Natural killer cell treated with Interleukin-12 subunit alpha and Interleukin-12 subunit beta and Interleukin-15 and Interleukin-18, amount 100 ng/mL, for 72 hours (primary cell): ENCODE measurements at regions not wholly inside any gene's neighbourhood (a gene's known extent, or its start where the extent isn't known, plus 50 kb on each side); places are given as distances from the start of the nearest gene placed in this dataset.

ENCODE experiments used
- ATAC-seq, 2 donors: fragments of 150-1000 bp; cut with Tn5 transposase in 1 of 2; sonication (Bioruptor Pico), chemical (Tn5 transposase) in 1 of 2; 2 replicates each; pipeline ENCODE4 v1.10.0; 2021
- DNase-seq: peaks from one replicate; pipeline ENCODE4 v3.0.0; 2022; ENCODE audit warnings: low spot score
- H3K27ac Mint-ChIP-seq, 2 donors: 1 replicate in 1 of 2; 2 replicates in 1 of 2; pipeline ENCODE4 v1.8.0; 2022; ENCODE audit warnings: mixed read lengths in 2 of 2, mild to moderate bottlenecking in 1 of 2, moderate library complexity in 1 of 2
- H3K27me3 Mint-ChIP-seq, 2 donors: 1 replicate in 1 of 2; 2 replicates in 1 of 2; pipeline ENCODE4 v1.8.0; 2022; ENCODE audit warnings: mixed read lengths in 2 of 2
- H3K36me3 Mint-ChIP-seq: one replicate; pipeline ENCODE4 v1.8.0; 2022; ENCODE audit warnings: mixed read lengths
- H3K4me1 Mint-ChIP-seq, 2 donors: 1 replicate in 1 of 2; 2 replicates in 1 of 2; pipeline ENCODE4 v1.8.0; 2022; ENCODE audit warnings: low read depth in 2 of 2, mixed read lengths in 2 of 2, mild to moderate bottlenecking in 1 of 2
- H3K4me3 Mint-ChIP-seq: one replicate; pipeline ENCODE4 v1.8.0; 2022; ENCODE audit warnings: mixed read lengths
- H3K9me3 Mint-ChIP-seq: 2 replicates; pipeline ENCODE4 v1.8.0; 2022; ENCODE audit warnings: mixed read lengths

DNA sequence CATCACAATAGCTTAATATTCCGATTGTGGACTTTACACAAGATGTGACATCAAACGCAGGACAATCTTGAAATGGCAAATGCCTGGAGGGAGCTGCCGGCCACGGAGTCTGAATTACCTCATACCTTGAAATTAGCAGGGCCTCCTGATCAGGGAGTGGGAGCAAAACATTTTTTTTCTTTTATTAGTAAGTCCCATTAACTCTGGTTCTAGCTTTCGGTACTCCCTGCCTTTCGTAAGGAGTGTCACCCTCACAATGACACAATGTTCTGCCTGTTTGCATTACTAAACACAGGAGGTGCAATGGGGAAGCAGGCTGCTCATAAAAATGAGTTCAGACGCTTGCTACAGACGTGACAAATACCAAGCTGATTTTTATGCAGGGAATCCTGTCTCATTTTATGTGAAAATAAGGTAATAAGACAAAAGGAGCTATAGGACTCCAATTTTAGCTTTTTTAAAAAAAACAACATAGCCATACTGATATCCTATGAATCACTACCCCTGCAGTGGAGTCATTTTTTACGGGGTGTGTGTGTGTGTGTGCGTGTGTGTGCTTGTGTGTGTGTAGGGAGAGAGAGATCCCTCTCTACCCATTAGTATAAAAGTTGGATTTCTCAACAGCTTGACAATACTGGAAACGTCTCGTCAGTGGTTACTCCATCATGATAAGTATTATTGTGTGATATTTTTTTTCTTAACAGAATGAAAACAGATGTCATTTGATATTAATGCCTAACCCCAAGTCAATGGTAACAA is 205.1 kb upstream of the RUNX1 start:
- Mint-ChIP-seq H3K27me3 (peaks cover 0 to 9% of the 10 kb centered on the region in 2 donors), H3K36me3 (peaks cover 11% of the 10 kb centered on the region), H3K4me3 (peak overlapping the region; percentile 24), H3K9me3 (peaks cover 5% of the 10 kb centered on the region), H3K4me1 (peaks cover 9 to 42% of the 10 kb centered on the region in 2 donors), H3K27ac (peak overlapping the region; percentile 9 to 63)
- no peak for DNase-seq
- no peak for ATAC-seq

GRCh38 chr21:35252831-35253230 is 203.7 kb upstream of the RUNX1 start:
- Mint-ChIP-seq H3K36me3 (peaks cover 18% of the 10 kb centered on the region), H3K4me1 (peaks cover 9 to 42% of the 10 kb centered on the region in 2 donors), H3K27ac (peak overlapping the region in 1 of 2 donors; percentile 9), H3K27me3 (peaks cover 4 to 11% of the 10 kb centered on the region in 2 donors), H3K9me3 (peaks cover 8% of the 10 kb centered on the region), H3K4me3 (peak overlapping the region; percentile 10)
- ATAC-seq (peak; percentile 86 to 93), DNase-seq (no peak)

- ATAC-seq (no peak), DNase-seq (no peak)
- Mint-ChIP-seq H3K27ac (no peak overlapping the region), H3K4me3 (no peak overlapping the region), H3K4me1 (peaks cover 4 to 21% of the 10 kb centered on the region in 2 donors), H3K9me3 (peaks cover 8% of the 10 kb centered on the region), H3K27me3 (peaks cover 13 to 15% of the 10 kb centered on the region in 2 donors), H3K36me3 (peaks cover 12% of the 10 kb centered on the region)
Measured at GRCh38 chr21:35249636-35250035, 200.5 kb upstream of the RUNX1 start.

DNA sequence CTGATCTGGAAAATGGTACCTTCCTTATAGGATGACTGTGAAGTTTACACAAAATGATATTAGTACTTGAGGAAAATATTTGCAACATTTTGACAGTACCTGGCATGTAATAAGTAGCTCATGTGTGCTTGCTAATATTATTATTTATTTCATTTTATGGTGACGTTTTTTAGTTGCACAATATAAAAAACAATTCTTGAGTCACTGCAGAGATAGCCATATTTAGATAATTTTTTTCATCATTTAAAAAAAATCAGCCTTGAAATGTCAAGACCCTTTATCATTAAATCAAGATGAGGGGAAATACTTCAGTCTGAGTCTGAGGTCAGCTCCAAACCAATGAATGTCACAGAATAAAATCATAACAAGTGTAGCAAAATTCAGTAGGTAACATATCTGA is 196.8 kb upstream of the RUNX1 start:
- Mint-ChIP-seq H3K9me3 (peaks cover 11% of the 10 kb centered on the region), H3K27ac (no peak overlapping the region), H3K4me1 (no peaks in the 10 kb centered on the region), H3K27me3 (peaks cover 19 to 22% of the 10 kb centered on the region in 2 donors), H3K36me3 (peaks cover 12% of the 10 kb centered on the region), H3K4me3 (no peak overlapping the region)
- no peak for DNase-seq
- ATAC-seq, result no peak

GRCh38 chr21:35244514-35244913 is 195.4 kb upstream of the RUNX1 start:
- Mint-ChIP-seq H3K36me3 (peaks cover 7% of the 10 kb centered on the region), H3K27me3 (peaks cover 16 to 22% of the 10 kb centered on the region in 2 donors), H3K27ac (no peak overlapping the region), H3K4me3 (no peak overlapping the region), H3K9me3 (peaks cover 7% of the 10 kb centered on the region), H3K4me1 (no peaks in the 10 kb centered on the region)
- ATAC-seq (no peak), DNase-seq (no peak)

DNA sequence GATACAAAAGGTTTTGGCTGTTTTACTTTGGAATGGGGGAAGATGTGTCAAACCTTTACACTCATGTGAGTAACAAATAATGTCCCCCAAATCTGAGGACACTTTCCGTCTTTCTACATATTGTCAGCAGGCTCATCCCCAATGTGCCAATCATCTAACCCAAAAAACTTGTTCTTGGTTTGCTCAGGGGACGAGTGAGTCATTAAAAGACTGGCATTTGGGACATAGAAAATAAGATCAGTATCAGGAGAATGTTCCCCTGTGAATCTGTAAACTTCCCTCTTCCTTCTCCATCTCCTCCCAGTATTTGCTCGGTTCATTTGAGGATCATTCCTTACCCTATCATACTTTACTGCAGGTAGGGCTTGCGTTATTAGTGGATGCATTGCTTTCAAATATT is 194.1 kb upstream of the RUNX1 start:
- H3K27me3 Mint-ChIP-seq, result peaks cover 21 to 22% of the 10 kb centered on the region in 2 donors
- no peak for ATAC-seq
- no peak overlapping the region for H3K27ac Mint-ChIP-seq
- no peak for DNase-seq
- peaks cover 2% of the 10 kb centered on the region for H3K36me3 Mint-ChIP-seq
- H3K4me3 Mint-ChIP-seq, result no peak overlapping the region
- peaks cover 2 to 4% of the 10 kb centered on the region in 2 donors for H3K4me1 Mint-ChIP-seq
- peaks cover 3% of the 10 kb centered on the region for H3K9me3 Mint-ChIP-seq

DNA sequence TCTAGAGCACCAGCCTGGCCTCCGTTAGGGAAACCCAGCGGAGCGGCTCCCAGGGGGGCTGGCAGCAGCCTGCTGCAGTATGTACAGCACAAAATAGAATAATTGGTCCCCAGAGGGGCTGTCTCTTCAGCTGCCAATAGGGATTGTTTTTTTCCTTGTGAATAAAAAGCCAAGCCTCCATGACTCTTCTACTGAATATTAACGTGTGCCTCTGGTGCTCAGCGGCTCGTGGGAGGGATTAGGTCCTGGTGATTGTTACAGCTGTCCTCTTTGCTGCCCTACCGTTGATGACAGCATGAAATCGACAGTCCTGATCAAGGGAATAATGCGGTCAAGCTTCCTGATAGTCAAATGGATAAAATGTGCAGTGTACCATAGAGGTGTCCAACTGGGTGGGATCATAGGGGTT is 190.7 kb upstream of the RUNX1 start:
- DNase-seq, result no peak
- H3K27me3 Mint-ChIP-seq, result peaks cover 20 to 22% of the 10 kb centered on the region in 2 donors
- no peak overlapping the region for H3K27ac Mint-ChIP-seq
- H3K36me3 Mint-ChIP-seq, result peaks cover 24% of the 10 kb centered on the region
- no peak for ATAC-seq
- H3K4me1 Mint-ChIP-seq, result peaks cover 26 to 32% of the 10 kb centered on the region in 2 donors
- H3K9me3 Mint-ChIP-seq, result peaks cover 9% of the 10 kb centered on the region
- H3K4me3 Mint-ChIP-seq, result no peak overlapping the region

- Mint-ChIP-seq H3K27me3 (peaks cover 20 to 22% of the 10 kb centered on the region in 2 donors), H3K36me3 (peaks cover 24% of the 10 kb centered on the region), H3K4me1 (peaks cover 34 to 44% of the 10 kb centered on the region in 2 donors), H3K27ac (peak overlapping the region; percentile 2 to 41), H3K9me3 (peaks cover 9% of the 10 kb centered on the region), H3K4me3 (no peak overlapping the region)
- DNase-seq (no peak), ATAC-seq (no peak)
Measured at GRCh38 chr21:35238119-35238518, 189.0 kb upstream of the RUNX1 start.

DNA sequence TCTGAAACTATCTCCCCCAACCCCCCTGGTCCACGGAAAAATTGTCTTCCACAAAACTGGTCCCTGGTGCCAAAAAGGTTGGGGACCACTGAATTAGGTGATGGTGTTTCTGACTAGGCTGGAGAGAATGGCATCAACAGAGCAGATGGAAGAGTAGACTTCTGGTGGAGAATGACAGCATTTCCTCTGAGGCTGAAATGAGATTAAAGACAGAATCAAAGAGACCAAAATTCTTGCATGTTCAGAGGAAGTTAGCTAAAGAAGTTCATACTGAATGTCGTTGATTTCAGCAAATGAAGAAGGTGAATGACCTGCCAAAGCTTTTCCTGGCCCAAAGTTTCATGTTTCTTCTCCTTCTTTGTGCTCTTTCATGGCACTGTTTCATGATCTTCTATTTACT is 188.2 kb upstream of the RUNX1 start:
- H3K27me3 Mint-ChIP-seq, result peaks cover 20 to 25% of the 10 kb centered on the region in 2 donors
- H3K4me1 Mint-ChIP-seq, result peaks cover 34 to 44% of the 10 kb centered on the region in 2 donors
- ATAC-seq (no peak), DNase-seq (no peak)
- H3K9me3 Mint-ChIP-seq, result peaks cover 9% of the 10 kb centered on the region
- H3K4me3 Mint-ChIP-seq, result no peak overlapping the region
- H3K27ac Mint-ChIP-seq, result peak overlapping the region; percentile 2 to 41
- H3K36me3 Mint-ChIP-seq, result peaks cover 24% of the 10 kb centered on the region

- peaks cover 13 to 22% of the 10 kb centered on the region in 2 donors for H3K27me3 Mint-ChIP-seq
- ATAC-seq (peak in 1 of 2 donors; percentile 53), DNase-seq (no peak)
- peaks cover 6% of the 10 kb centered on the region for H3K9me3 Mint-ChIP-seq
- peaks cover 34 to 44% of the 10 kb centered on the region in 2 donors for H3K4me1 Mint-ChIP-seq
- peak overlapping the region; percentile 56 for H3K4me3 Mint-ChIP-seq
- peaks cover 24% of the 10 kb centered on the region for H3K36me3 Mint-ChIP-seq
- H3K27ac Mint-ChIP-seq, result peak overlapping the region in 1 of 2 donors; percentile 60
Measured at GRCh38 chr21:35236090-35236489, 187.0 kb upstream of the RUNX1 start.

- peaks cover 24% of the 10 kb centered on the region for H3K36me3 Mint-ChIP-seq
- peak overlapping the region; percentile 40 to 73 for H3K27ac Mint-ChIP-seq
- H3K4me1 Mint-ChIP-seq, result peaks cover 37 to 44% of the 10 kb centered on the region in 2 donors
- peak overlapping the region; percentile 56 for H3K4me3 Mint-ChIP-seq
- DNase-seq (no peak), ATAC-seq (peak; percentile 73 to 80)
- peaks cover 6% of the 10 kb centered on the region for H3K9me3 Mint-ChIP-seq
- H3K27me3 Mint-ChIP-seq, result peaks cover 13 to 22% of the 10 kb centered on the region in 2 donors
Measured at GRCh38 chr21:35234725-35235124, 185.6 kb upstream of the RUNX1 start.

- ATAC-seq, result no peak
- Mint-ChIP-seq H3K27me3 (peaks cover 13 to 17% of the 10 kb centered on the region in 2 donors), H3K27ac (peak overlapping the region; percentile 53 to 73), H3K4me1 (peaks cover 37 to 44% of the 10 kb centered on the region in 2 donors), H3K9me3 (peaks cover 6% of the 10 kb centered on the region), H3K36me3 (peaks cover 24% of the 10 kb centered on the region), H3K4me3 (no peak overlapping the region)
- DNase-seq, result no peak
Measured at GRCh38 chr21:35233756-35234155, 184.7 kb upstream of the RUNX1 start.

GRCh38 chr21:35232545-35233176 is 183.6 kb upstream of the RUNX1 start:
- Mint-ChIP-seq H3K27me3 (peaks cover 7 to 12% of the 10 kb centered on the region in 2 donors), H3K36me3 (peaks cover 16% of the 10 kb centered on the region), H3K4me1 (peaks cover 36 to 40% of the 10 kb centered on the region in 2 donors), H3K4me3 (no peak overlapping the region), H3K9me3 (peaks cover 6% of the 10 kb centered on the region), H3K27ac (no peak overlapping the region)
- DNase-seq (no peak), ATAC-seq (no peak)

- H3K36me3 Mint-ChIP-seq, result peaks cover 5% of the 10 kb centered on the region
- no peak overlapping the region for H3K4me3 Mint-ChIP-seq
- H3K9me3 Mint-ChIP-seq, result peaks cover 1% of the 10 kb centered on the region
- no peak overlapping the region for H3K27ac Mint-ChIP-seq
- no peak for DNase-seq
- peaks cover 37 to 41% of the 10 kb centered on the region in 2 donors for H3K4me1 Mint-ChIP-seq
- H3K27me3 Mint-ChIP-seq, result peaks cover 0 to 11% of the 10 kb centered on the region in 2 donors
- no peak for ATAC-seq
Measured at GRCh38 chr21:35231090-35231489, 182.0 kb upstream of the RUNX1 start.
